Breast epithelium (tissue), 4 donors: ENCODE measurements at regions not wholly inside any gene's neighbourhood (a gene's known extent, or its start where the extent isn't known, plus 50 kb on each side); places are given as distances from the start of the nearest gene placed in this dataset.
A peak's percentile ranks its signal among the peaks of the same experiment; 100 is the strongest.

ENCODE experiments used
- DNase-seq, 2 donors: peaks; one replicate each; pipeline ENCODE4 v3.0.0-alpha.2; 2019; ENCODE audit warnings: low spot score in 2 of 2
- H3K27ac ChIP-seq, 2 donors: fragments of 200-600 bp; sonication (generic) in 1 of 2; one replicate each; pipeline ENCODE4 v1.5.1; 2016 to 2019; ENCODE audit warnings: mild to moderate bottlenecking in 1 of 2
- H3K27me3 ChIP-seq, 2 donors: fragments of 200-600 bp; sonication (generic) in 1 of 2; one replicate each; pipeline versions ENCODE4 v1.5.1 to v1.6.0; 2017 to 2019; ENCODE audit warnings: control low read depth in 1 of 2, mild to moderate bottlenecking in 1 of 2
- H3K36me3 ChIP-seq: fragments of 200-600 bp; one replicate; pipeline ENCODE4 v1.5.1; 2019
- H3K4me1 ChIP-seq, 2 donors: fragments of 200-600 bp; sonication (generic); one replicate each; pipeline ENCODE4 v1.5.1; 2016 to 2019; ENCODE audit warnings: control low read depth in 1 of 2
- H3K4me3 ChIP-seq, 3 donors: fragments of 200-600 bp; sonication (generic); 1 replicate in 2 of 3; 2 replicates in 1 of 3; pipeline ENCODE4 v1.5.1; 2016 to 2019; ENCODE audit warnings: mild to moderate bottlenecking in 3 of 3, moderate library complexity in 2 of 3
- H3K9me3 ChIP-seq, 2 donors: fragments of 200-600 bp; sonication (generic) in 1 of 2; one replicate each; pipeline ENCODE4 v1.5.1; 2016 to 2019; ENCODE audit warnings: control low read depth in 1 of 2
- POLR2A ChIP-seq: fragments of 450-650 bp; IDR thresholded peaks from one replicate; pipeline ENCODE4 v1.6.1; 2016; ENCODE audit warnings: antibody characterized with exemption, mild to moderate bottlenecking, moderate library complexity
- POLR2AphosphoS5 ChIP-seq, 3 donors: sonication (generic); formaldehyde crosslinking; IDR thresholded peaks; one replicate each; pipeline ENCODE4 v1.6.1; 2017; ENCODE audit warnings: antibody characterized with exemption in 3 of 3
- intact Hi-C: fragments of 100-400 bp; cut with DNase I; formaldehyde crosslinking; loops from one replicate; pipeline ENCODE4 v1.15.1; 2023; ENCODE audit warnings: low total_unique reads
- TF ChIP-seq, protein P1 (sequence below), 3 donors: fragments of 450-650 bp; IDR thresholded peaks; one replicate each; pipeline ENCODE4 v1.5.1; 2016 to 2017; ENCODE audit warnings: antibody characterized with exemption in 3 of 3, mild to moderate bottlenecking in 3 of 3, moderate library complexity in 3 of 3

DNA sequence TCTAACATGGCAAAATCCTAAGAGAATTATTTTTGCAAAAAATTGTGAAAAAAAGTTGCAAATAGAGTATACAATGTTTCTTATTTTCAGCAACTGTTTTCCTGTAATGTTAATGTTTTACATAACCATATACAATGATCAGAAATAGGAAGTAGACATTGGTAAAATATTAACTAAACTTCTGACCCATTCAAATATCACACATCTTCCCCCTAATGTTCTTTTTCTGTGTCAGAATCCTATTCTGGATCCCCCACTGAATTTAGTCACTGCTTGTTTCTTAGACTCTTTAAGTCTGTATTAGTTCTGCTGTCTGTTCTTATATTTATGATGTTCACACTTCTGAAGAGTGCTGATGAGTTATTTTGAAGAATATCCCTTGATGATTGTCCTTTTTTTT is 62.0 kb downstream of the HFE start:
- intact Hi-C loops, result no loop called here
- Histone ChIP-seq H3K27ac (no peak overlapping the region), H3K36me3 (no peaks in the 10 kb centered on the region), H3K4me3 (no peak overlapping the region), H3K4me1 (no peaks in the 10 kb centered on the region), H3K27me3 (no peaks in the 10 kb centered on the region), H3K9me3 (no peaks in the 10 kb centered on the region)
- no peak for DNase-seq
- TF ChIP-seq POLR2A (no peak), POLR2AphosphoS5 (IDR thresholded peaks at IDR 0.05) (no peak)
- TF ChIP-seq, protein P1, sequence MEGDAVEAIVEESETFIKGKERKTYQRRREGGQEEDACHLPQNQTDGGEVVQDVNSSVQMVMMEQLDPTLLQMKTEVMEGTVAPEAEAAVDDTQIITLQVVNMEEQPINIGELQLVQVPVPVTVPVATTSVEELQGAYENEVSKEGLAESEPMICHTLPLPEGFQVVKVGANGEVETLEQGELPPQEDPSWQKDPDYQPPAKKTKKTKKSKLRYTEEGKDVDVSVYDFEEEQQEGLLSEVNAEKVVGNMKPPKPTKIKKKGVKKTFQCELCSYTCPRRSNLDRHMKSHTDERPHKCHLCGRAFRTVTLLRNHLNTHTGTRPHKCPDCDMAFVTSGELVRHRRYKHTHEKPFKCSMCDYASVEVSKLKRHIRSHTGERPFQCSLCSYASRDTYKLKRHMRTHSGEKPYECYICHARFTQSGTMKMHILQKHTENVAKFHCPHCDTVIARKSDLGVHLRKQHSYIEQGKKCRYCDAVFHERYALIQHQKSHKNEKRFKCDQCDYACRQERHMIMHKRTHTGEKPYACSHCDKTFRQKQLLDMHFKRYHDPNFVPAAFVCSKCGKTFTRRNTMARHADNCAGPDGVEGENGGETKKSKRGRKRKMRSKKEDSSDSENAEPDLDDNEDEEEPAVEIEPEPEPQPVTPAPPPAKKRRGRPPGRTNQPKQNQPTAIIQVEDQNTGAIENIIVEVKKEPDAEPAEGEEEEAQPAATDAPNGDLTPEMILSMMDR (IDR thresholded peaks at IDR 0.05), result no peak

DNA sequence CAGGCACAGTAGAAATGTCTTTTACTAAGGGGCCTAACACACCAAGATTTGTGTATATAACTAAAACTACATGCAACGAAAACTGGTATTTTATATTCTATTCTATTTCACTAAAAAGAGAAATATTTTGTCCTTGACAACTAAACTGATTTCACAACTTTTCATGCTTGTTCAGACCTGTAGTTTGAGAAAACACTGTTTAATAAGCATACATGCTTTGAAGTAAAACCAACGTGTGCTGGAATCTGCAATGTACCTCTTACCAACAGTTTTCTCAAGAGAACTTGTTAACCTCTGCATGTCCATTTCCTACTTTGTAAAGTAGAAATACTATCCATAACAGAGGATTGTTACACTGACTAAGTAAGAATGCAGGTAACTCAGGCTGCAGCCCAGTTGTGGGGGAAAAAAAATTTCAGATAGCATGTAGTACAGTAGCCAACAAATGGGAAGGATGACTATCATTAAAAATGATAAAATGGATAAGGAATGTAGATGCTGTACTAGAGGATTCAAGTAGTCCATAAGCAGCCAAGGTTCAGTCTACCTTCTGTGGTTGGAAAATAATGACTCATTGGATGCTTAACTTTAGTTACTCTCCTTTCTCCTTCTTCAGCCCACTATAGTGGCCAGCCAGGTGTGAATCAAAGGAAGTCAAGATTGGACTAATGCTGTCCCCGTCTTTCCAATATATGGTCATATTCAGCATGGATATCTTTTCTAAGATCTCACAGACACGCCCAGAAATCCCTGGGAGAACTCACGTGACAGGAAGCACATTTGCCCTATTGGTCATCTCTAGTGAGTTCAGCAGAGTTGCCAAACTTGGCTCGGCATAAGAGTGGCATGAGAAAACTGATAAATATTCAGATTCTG is 65.2 kb downstream of the HFE start:
- Histone ChIP-seq H3K9me3 (no peaks in the 10 kb centered on the region), H3K36me3 (no peaks in the 10 kb centered on the region), H3K4me3 (no peak overlapping the region), H3K27me3 (no peaks in the 10 kb centered on the region), H3K4me1 (no peaks in the 10 kb centered on the region), H3K27ac (no peak overlapping the region)
- intact Hi-C loops, result loop anchor here (1.0 kb wide), 1 partner anchor 25 kb away; no protein-coding TSS in a partner anchor
- TF ChIP-seq, protein P1 (IDR thresholded peaks at IDR 0.05), result no peak
- no peak for TF ChIP-seq POLR2A
- no peak for TF ChIP-seq POLR2AphosphoS5 (IDR thresholded peaks at IDR 0.05)
- no peak for DNase-seq

DNA sequence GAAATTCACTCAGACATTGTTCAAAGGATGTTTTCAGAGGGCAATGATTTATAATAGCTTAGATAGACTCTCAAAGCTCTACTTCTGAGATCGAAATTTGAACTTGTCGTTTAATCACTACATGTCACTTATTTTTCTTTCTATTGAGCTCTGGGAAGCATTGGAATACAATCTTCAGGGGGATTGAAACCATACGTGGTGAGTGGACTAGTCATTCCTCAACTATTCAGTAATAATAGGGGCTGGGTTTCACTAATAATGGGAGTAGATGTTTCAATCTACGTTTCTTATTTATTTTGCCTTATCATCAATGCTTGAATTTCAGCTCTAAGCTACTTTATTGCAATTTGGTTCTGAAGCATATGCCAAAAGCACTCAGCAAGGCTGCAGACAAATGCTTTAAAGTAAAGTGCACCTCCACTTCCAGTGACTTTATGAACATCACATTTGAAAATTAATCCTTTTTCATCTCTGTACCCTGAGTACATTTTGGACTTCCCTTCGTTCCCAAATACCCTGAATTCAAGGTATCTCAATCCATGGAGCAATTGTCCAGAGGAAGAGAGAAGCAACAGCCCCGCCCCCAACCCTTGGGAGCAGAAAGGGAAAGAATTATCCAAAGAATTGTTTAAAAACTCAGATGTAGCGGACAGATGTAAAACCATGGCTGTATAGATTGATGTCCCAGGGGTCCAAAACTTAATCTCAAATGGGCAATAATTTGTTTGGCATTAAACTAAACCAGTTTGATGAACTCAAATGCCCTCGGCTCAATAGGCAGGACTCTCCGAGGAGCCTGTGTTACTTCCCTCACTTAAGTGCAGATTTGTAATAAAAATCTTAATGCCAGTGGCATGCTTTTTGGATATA is 68.1 kb downstream of the HFE start:
- Histone ChIP-seq H3K27me3 (no peaks in the 10 kb centered on the region), H3K4me1 (no peaks in the 10 kb centered on the region), H3K36me3 (no peaks in the 10 kb centered on the region), H3K9me3 (no peaks in the 10 kb centered on the region), H3K4me3 (peak overlapping the region; percentile 78 to 86 (median 85)), H3K27ac (peak overlapping the region; percentile 91 to 93)
- intact Hi-C loops, result loop anchor here (5.0 kb wide), 1 partner anchor 87 kb away; a partner anchor contains a TSS
- DNase-seq, result peak; percentile 54 to 57
- peak in 1 of 3 donors; percentile 6 for TF ChIP-seq POLR2AphosphoS5 (IDR thresholded peaks at IDR 0.05)
- TF ChIP-seq, protein P1 (IDR thresholded peaks at IDR 0.05), result no peak

DNA sequence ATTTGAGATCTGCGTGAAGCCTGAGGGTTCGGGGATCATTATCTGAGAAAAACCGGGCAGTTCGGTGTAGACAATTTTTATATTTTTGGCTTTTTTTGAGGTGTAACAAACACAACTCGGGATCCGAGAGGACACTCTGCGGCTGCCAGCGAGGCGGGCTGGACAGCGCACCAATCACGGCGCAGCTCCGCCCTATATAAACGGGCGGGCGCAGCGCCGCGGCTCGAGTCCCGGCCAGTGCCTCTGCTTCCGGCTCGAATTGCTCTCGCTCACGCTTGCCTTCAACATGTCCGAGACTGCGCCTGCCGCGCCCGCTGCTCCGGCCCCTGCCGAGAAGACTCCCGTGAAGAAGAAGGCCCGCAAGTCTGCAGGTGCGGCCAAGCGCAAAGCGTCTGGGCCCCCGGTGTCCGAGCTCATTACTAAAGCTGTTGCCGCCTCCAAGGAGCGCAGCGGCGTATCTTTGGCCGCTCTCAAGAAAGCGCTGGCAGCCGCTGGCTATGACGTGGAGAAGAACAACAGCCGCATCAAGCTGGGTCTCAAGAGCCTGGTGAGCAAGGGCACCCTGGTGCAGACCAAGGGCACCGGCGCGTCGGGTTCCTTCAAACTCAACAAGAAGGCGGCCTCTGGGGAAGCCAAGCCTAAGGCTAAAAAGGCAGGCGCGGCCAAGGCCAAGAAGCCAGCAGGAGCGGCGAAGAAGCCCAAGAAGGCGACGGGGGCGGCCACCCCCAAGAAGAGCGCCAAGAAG is 69.0 kb downstream of the HFE start:
- H3K9me3 ChIP-seq, result no peaks in the 10 kb centered on the region
- peak overlapping the region; percentile 78 to 86 (median 85) for H3K4me3 ChIP-seq
- H3K27ac ChIP-seq, result peak overlapping the region; percentile 91 to 93
- no peaks in the 10 kb centered on the region for H3K27me3 ChIP-seq
- H3K4me1 ChIP-seq, result no peaks in the 10 kb centered on the region
- DNase-seq, result peak; percentile 93 to 96
- intact Hi-C loops, result loop anchor here (2.0 to 5.0 kb wide), 2 partner anchors 31 to 86 kb away; a partner anchor contains a TSS
- TF ChIP-seq, protein P1 (IDR thresholded peaks at IDR 0.05), result peak; percentile 19 to 32 (median 22)
- TF ChIP-seq POLR2AphosphoS5 (IDR thresholded peaks at IDR 0.05) (peak; percentile 100), POLR2A (peak; percentile 99)
- no peaks in the 10 kb centered on the region for H3K36me3 ChIP-seq
